Fibroblast of pulmonary artery (primary cell): ENCODE measurements at regions not wholly inside any gene's neighbourhood (a gene's known extent, or its start where the extent isn't known, plus 50 kb on each side); places are given as distances from the start of the nearest gene placed in this dataset.
A peak's percentile ranks its signal among the peaks of the same experiment; 100 is the strongest.

Source experiments
- DNase-seq: peaks from one replicate; pipeline ENCODE4 v3.0.0-alpha.2; 2010; ENCODE audit warnings: low read depth
- H3K4me3 ChIP-seq: replicated peaks from 2 replicates; pipeline ENCODE4 v1.5.1; 2011; ENCODE audit warnings: low read depth, mild to moderate bottlenecking, control low read depth, low read length, moderate library complexity
- CTCF ChIP-seq: IDR thresholded peaks from 2 replicates; pipeline ENCODE4 v1.5.1; 2011; ENCODE audit warnings: mild to moderate bottlenecking, control low read depth, low read length, inconsistent platforms; ENCODE audit errors: missing control alignments

- DNase-seq, result no peak
- H3K4me3 ChIP-seq, result no peak overlapping the region
- TF ChIP-seq CTCF, result no peak
Measured at GRCh38 chr2:195562570-195563566, 94.2 kb upstream of the SLC39A10 start.

- peak; percentile 93 for DNase-seq
Measured at GRCh38 chr2:195561116-195561921, 95.7 kb upstream of the SLC39A10 start.

GRCh38 chr2:195560209-195560895 is 96.7 kb upstream of the SLC39A10 start:
- peak; percentile 39 for DNase-seq
- TF ChIP-seq CTCF, result no peak
- H3K4me3 ChIP-seq, result no peak overlapping the region

More at GRCh38 chr2:195561116-195561921, 95.7 kb upstream of the SLC39A10 start:
- no peak for TF ChIP-seq CTCF
- no peak overlapping the region for H3K4me3 ChIP-seq

GRCh38 chr2:195559431-195559914 is 97.6 kb upstream of the SLC39A10 start:
- DNase-seq, result peak; percentile 98
- TF ChIP-seq CTCF, result no peak
- no peak overlapping the region for H3K4me3 ChIP-seq

GRCh38 chr2:195555971-195556370 is 101.1 kb upstream of the SLC39A10 start:
- no peak for TF ChIP-seq CTCF
- no peak for DNase-seq
- no peak overlapping the region for H3K4me3 ChIP-seq

GRCh38 chr2:195552581-195552980 is 104.4 kb upstream of the SLC39A10 start:
- H3K4me3 ChIP-seq, result no peak overlapping the region
- TF ChIP-seq CTCF, result no peak
- DNase-seq, result no peak
